ENCODE measurements at regions not wholly inside any gene's neighbourhood (a gene's known extent, or its start where the extent isn't known, plus 50 kb on each side); places are given as distances from the start of the nearest gene placed in this dataset.
A peak's percentile ranks its signal among the peaks of the same experiment; 100 is the strongest.
"Not testable (repeated sequence)": the region's sequence is repeated elsewhere in the genome, so short reads cannot be mapped to it uniquely, and the experiment has no call there.

DNA sequence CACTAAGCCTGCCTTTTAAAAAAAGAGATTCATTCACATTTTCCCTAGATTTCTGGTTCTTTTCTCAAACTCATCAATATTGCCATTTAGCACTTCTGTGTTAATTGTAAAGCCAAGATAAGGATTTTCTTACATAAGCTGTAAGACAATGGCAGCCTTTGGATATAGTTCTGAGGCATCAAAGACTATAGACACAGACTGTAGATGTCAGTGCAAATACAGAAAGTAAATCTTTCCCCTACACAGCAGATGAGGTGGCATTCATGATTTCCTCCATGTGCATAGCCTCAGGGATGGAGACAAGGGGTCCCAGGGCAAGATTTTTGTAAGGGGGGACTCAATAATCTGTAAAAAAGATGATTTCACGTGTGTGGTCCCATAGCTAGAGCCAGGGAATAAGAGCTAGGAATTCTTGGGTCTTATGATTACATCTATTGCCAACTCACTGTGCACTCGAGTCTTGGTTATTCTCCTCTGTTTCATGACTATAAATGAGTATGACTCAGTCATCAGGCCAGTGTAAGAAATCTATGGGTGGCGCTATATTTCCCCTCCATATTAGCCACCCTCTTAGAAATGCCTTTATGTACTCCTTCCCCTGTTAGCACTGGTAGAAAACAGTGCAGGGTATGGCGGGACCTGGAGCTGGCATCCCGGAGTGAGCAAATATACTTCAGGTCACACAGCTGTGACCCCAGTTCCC, 207.5 kb downstream of the EXOC5 start:
- DNase-seq (ENCODE audit: low read depth): peak; percentile 11

GRCh38 chr14:57060276-57060955, 208.3 kb downstream of the EXOC5 start:
- DNase-seq (ENCODE audit: low read depth): peak; percentile 66

DNA sequence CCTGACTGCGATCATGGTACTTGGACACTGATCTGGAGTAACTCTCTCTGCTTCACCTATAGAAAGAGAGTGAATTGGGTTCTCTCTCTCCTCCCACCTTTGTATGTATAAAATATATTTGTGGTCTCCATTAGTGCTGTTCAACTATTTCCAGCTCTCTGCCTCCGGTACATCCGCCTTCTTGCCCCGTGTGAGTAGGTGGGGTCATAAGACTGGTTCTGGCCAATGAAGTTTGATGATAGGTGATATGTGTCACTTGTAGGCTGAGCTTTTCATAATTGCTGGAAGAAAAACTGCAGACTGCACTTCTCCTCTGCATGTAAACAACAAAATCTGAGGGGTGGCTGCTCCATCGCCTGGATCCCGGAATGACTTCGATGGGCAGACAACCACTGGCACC, 210.4 kb downstream of the EXOC5 start:
- DNase-seq (ENCODE audit: low read depth): no peak

GRCh38 chr14:57057803-57058202, 210.9 kb downstream of the EXOC5 start:
- DNase-seq (ENCODE audit: low read depth): peak; percentile 11

DNA sequence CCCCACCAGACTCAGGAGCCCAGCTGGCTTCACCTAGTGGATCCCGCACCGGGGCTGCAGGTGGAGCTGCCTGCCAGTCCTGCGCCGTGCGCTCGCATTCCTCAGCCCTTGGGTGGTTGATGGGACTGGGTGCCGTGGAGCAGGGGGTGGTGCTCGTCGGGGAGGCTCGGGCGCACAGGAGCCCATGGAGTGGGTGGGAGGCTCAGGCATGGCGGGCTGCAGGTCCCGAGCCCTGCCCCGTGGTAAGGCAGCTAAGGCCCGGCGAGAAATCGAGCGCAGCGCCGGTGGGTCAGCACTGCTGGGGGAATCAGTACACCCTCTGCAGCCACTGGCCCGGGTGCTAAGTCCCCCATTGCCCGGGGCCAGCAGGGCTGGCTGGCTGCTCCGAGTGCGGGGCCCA, 212.2 kb downstream of the EXOC5 start:
- not testable (repeated sequence) for DNase-seq (ENCODE audit: low read depth)

DNA sequence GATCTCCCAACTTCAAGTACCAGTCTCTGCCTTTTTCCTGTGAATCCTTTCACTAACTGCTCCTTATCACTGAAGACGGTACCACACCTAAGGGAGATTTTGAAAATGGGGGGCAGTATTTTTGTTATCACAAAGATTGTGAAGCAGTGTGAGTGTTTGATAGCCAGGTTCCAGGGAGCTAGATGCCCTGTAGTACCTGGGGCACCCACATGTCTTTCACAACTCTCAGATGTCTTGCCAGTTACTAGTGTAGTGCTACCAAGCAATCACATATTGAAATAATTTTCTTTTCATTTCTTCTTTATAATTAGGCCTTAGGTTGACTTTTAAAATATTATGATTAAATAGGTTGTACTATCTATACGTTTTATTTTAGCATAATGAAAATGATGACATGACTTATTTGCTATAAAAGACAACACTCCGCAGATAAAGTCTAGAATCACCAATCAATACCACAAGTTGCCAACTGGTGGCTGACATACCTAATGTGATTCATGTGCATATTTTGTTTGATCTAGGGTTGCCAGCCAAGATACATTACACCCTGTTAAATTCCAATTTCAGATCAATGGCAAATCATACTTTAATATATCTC, 215.9 kb downstream of the EXOC5 start:
- no peak for DNase-seq (ENCODE audit: low read depth)

DNA sequence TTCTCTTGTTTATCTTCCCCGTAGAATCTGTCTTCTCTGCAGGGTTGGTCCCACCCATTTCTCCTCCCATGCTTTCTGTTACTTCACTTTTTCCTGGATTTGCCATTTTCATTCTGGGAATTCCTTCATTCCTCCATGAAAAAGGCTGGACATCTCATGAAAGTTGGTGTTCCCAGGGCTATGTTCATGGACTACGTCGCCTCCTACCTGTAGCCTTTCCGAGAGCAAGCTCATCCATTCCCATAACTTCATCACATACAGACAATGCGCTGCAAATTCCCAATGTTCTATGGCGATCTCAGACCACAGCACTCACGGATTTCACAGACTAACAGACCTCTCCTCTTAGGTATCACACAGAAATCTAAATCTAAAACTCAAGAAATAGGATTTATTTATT, 217.1 kb downstream of the EXOC5 start:
- DNase-seq (ENCODE audit: low read depth): no peak

GRCh38 chr14:57049848-57050247, 218.9 kb downstream of the EXOC5 start:
- no peak for DNase-seq (ENCODE audit: low read depth)

GRCh38 chr14:57046175-57046574, 222.5 kb downstream of the EXOC5 start:
- DNase-seq (ENCODE audit: low read depth): no peak

DNA sequence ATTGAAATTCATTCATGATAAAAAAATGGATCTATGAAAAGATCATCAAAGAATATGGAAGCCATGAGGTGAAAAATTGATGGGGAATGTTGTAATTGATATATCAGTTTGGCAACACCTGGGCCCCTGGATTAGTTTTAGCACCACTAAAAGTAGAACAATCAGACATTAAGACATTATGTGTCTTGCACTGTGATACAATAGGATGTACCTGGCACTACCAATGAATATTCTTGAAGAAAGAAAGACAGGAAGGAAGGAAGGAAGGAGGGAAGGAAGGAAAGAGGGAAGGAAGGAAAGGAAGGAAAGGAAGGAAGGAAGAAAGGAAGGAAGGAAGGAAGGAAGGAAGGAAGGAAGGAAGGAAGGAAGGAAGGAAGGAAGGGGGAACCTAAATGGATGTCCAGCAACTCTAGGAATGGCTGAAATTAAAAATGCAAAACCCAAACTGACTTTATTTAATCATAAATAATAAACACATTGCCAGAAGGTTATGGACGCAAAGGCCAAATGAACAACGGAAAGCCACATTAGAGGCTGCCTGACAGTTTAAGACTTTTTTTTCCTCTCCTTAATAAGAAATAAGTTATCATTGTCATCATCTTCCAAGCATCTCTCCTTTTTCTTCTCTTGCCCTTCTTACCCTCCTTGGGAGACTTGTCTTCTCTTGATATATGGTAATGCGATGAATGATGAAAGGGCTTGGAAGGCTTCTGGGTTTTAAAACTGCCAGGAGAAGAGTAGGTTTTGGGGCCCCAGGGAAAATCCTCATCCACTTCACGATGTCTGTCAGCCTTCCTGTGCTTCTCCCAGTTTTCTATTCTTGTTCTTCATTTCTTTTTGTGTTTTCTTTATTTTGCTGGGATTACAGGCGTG, 224.4 kb downstream of the EXOC5 start:
- DNase-seq (ENCODE audit: low read depth): not testable (repeated sequence)

- no peak for DNase-seq (ENCODE audit: low read depth)
These were observed 228.4 kb upstream of the OTX2 start for GRCh38 chr14:57038689-57039088.

DNA sequence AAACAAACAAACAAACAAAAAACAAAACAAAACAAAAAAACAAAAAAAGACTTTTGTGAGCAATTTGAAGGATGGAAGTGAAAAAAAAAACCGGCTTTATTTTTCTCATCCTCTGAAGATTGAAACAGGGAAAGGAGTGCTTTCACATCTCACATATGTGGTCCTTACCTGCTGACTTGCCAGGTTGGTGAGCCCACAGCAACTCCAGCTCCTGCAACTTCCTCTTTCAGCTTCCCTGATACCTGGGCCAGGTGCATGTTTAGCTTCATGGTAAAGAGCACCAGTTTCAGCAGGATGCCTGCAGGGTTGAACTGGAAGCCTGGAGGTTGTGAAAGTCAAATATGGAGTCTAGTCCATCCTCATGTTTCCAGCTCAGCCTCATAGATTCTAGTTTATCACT, 221.2 kb upstream of the OTX2 start:
- DNase-seq (ENCODE audit: low read depth): no peak

DNA sequence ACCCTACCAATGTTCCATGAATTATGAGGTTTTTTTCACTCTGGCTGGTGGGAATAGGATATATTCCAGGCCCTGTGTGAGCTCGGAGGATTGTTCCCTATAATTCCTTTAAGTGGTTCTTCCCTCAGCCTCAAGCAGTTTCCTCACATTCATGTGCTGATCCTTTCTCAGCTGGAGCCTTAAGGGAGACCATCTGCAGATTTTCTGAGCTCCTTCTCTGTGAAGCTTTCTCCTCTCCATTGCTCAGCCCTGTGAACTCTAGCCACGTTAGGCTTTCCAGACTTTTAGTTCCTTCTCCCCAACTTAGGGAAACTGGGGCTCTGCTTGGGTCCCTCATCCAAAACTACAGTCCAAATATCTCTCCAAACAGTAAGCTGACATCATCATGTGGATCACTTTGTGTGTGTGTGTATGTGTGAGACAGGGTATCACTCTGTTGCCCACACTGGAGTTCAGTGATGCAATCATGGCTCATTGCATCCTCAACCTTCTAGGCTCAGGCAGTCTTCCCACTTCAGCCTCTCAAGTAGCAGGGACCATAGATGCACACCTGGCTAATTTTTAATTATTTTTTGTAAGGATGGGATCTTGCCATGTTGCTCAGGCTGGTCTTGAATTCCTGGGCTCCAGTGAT, 219.5 kb upstream of the OTX2 start:
- DNase-seq (ENCODE audit: low read depth): no peak

DNA sequence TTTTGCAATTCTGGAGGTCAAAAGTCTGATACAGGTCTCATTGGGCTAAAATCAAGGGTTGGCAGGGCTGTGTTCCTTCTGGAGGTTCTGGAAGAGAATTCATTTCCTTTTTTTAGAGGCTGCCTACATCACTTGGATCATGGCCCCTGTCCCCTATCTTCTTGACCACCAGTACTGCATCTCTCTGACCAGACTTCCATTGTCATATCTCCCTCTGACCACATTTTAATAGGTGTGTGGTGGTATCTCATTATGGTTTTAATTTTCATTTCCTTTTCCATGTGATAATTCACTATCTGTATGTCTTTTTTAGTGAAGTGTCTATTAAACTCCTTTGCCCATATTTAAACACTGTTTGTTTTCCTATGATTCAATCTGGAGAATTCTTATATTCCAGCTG, 215.2 kb upstream of the OTX2 start:
- DNase-seq (ENCODE audit: low read depth): no peak

DNA sequence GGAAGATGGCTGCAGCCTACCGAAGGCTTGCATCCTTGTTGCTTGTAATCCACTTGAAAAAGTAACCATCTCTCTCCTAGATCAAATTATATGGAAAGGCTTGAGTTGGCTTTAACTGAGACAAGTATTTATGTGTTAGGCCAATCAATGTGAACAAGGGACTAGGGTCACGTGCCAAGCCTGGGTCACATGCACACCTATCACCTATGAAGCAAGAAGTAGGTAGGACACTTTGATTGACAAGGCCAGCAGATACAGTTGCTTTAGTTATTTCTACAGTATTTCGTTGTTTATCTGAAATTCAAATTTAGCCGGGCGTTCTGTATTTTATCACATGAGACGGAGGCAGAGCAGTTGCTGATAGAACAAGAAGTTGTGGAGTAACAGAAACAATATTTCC, 212.3 kb upstream of the OTX2 start:
- DNase-seq (ENCODE audit: low read depth): no peak

DNA sequence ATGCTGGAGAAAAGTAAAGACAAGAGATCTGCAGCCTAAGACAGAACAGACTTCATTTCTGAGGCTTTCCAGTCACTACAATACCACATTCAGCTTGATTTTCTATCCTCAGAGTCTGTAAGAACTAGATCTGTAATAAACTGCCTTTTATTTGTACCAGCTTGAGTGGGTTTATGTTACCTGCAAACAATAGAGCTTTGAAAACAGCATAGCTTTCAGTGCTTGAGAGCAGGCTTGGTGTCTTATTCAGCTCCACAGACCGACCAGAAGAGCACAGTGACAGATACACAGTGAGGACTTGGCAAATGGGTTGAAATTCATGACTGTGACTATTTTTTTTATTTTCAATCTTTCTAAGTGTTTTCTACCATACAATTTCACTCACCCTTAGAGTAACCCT, 207.8 kb upstream of the OTX2 start:
- no peak for DNase-seq (ENCODE audit: low read depth)

DNA sequence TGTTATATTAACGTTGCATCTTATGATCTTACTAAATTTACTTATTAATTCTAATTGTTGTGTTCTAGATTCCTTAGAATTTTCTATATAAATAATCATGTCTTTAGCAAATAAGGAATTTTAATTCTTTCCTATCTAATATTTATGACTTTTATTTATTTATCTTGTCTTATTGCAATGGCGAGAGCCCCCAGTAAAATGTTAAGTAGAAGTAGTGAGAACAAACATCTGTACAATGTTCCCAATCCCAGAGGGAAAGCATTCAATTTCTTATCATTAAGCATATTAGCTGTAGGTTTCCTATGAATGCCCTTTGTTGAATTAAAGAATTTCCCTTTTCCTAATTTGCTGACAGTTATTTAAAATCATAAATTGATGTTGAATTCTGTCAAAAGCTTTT, 203.7 kb upstream of the OTX2 start:
- no peak for DNase-seq (ENCODE audit: low read depth)

- DNase-seq (ENCODE audit: low read depth): peak; percentile 28
These were observed 199.6 kb upstream of the OTX2 start for GRCh38 chr14:57009585-57010515.

GRCh38 chr14:57008534-57008933, 198.3 kb upstream of the OTX2 start:
- no peak for DNase-seq (ENCODE audit: low read depth)

DNA sequence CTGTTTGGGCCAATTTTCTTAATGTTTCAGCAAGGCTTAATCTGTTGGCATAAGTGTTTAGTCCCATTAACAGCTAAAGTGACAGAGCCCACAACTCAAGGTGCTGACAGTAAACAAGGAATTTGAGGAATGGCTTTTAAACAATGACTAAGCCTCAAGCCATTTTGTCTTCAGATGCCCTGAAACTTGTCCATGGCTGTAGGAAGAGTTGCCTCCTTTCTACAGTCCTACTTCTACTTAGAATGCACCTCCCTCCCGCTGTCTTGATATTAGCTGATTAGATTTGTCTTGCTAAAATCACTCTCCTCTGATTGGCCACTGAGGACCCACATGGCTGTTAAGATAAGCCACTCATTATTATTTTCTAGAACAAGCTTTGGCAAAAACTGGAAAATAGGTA, 188.4 kb upstream of the OTX2 start:
- DNase-seq (ENCODE audit: low read depth): no peak
